CD4-positive, alpha-beta T cell treated with Interleukin-17A for 1 hour (primary cell): ENCODE measurements at regions not wholly inside any gene's neighbourhood (a gene's known extent, or its start where the extent isn't known, plus 50 kb on each side); places are given as distances from the start of the nearest gene placed in this dataset.
"Not testable (repeated sequence)": the region's sequence is repeated elsewhere in the genome, so short reads cannot be mapped to it uniquely, and the experiment has no call there.

Source experiments
- DNase-seq: peaks from one replicate; pipeline ENCODE4 v3.0.0-alpha.2; 2020

DNA sequence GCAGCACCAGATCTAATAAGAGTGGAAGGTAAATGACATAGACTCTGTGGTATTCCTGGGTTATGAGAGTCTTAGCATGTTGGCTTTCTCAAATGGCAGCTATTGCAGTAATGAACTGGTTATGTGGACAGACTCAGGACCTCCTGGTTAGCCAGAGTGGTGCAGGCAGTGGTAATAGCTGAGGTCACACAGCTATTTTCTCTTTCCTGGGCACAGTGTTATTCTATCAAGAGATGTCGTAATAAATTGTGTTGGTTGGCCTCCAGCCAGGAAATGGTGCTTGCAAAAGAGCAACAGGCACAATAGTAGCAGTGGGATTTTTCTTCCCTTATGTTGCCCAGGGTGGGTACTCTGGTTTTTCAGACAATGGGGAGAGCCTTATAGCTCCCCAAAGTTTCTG, 279.2 kb upstream of the FGF16 start:
- DNase-seq = no peak

GRCh38 chrX:77174680-77175519, 272.3 kb upstream of the FGF16 start:
- no peak for DNase-seq

DNA sequence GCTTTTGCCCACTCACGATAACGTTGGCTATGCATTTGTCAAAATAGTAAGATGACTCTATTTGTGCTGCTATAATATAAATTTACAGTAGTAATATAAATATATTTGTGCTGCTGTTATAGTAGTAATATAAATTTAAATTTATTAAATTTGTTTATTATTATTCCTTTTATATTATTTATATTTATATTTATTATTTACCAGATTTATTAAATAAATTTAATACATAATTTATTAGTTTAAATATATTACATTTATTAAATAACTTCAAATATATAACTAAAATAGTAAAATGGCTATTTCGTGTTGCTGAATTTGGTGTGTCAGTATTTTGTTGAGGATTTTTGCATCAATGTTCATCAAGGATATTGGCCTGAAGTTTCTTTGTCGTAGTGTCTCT, 246.5 kb upstream of the FGF16 start:
- no peak for DNase-seq

- DNase-seq = no peak
Measured at GRCh38 chrX:77223046-77223445, 224.1 kb upstream of the FGF16 start.

DNA sequence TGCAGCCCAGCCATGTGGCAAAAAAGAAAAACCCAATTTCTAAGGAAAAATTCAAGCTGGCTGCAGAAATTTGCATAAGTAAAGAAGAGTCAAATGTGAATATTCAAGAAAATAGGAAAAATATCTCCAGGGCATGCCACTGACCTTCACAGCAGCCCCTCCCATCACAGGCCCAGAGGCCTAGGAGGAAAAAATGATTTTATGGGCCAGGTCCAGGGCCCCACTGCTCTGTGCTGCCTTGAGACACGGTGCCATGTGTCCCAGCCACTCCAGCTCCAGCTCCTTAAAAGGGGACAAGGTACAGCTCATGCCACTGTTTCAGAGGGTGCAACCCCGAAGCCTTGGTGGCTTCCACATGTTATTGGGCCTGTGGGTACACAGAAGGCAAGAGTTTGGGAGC, 182.7 kb upstream of the FGF16 start:
- DNase-seq = no peak

DNA sequence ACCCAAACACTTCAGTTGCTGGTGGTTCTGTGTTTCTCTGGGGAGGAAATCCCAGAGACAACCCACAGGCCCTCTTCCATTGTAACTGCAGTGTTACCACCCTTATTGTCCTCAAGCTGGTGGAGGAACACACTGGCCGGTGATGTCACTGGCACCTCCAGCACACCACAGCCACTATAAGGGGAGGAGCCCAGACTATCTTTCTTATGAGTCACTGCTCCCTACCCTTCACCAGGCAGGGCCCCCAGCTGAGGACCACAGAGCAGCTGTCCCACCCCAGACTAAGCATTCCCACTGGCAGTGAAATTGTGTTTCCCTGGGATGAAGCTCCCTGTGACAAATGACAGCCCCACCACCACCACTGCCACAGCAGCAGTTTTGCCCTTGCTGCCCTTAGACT, 171.8 kb upstream of the FGF16 start:
- no peak for DNase-seq

DNA sequence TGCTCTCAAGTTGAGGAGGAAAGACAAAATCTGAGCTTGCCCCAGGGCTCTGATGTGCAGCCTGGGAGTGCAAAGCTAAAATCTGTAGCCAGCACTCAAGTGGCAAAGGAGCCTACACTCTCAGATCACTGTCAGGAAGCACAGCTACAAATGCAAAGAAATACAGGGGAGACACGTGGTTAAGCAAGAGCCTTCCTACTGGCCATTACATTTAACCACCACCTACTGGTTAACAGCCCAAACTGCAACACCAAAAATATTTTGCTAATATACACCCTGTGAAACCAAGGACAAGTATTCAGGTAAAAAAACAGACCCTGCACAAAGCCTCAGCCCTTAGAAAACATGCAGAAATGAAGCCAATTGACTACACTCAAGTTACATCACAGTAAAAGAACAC, 170.4 kb upstream of the FGF16 start:
- no peak for DNase-seq

DNA sequence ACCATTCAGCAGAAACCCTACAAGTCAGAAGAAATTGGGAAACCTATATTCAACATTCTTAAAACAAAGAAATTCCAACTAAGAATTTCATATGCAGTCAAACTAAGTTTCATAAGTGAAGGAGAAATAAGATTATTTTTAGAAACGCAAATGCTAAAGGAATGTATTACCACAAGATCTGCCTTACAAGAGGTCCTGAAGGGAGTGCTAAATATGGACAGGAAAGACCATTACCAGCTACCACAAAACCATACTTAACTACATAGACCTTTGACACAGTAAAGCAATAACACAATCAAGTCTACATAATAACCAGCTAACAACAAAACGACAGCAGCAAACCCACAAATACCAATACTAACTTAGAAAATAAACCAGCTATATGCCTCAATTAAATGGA, 169.3 kb upstream of the FGF16 start:
- no peak for DNase-seq

- DNase-seq = not testable (repeated sequence)
Measured at GRCh38 chrX:77279373-77279772, 167.8 kb upstream of the FGF16 start.

DNA sequence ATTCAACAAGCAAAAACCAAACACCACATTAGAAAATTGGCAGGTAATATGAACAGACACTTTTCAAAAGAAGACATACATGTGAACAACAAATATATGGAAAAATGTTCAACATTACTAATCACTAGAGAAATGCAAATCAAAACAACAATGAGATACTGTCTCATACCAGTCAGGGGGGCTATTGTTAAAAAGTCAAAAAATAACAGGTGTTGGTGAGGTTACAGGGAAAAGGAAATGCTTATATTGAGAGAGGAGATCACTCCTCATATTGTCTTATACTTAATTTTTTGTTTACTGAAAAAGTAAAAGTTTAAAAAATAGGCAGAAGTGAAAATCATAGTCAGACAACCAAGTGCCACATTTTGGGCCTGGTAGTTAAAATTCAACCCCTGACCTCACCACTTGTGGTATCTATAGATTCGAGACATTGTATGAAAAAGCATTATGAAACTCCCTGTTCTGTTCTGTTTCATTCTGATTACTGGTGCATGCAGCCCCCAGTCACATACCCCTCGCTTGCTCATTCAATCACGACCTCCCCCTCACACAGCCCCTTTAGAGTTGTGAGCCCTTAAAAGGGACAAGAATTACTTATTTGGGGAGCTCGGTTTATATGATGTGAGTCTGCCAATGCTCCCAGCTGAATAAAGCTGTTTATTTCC, 153.7 kb upstream of the FGF16 start:
- no peak for DNase-seq

- DNase-seq = no peak
Measured at GRCh38 chrX:77298296-77298695, 148.9 kb upstream of the FGF16 start.

- DNase-seq = no peak
Measured at GRCh38 chrX:77298790-77299189, 148.4 kb upstream of the FGF16 start.

DNA sequence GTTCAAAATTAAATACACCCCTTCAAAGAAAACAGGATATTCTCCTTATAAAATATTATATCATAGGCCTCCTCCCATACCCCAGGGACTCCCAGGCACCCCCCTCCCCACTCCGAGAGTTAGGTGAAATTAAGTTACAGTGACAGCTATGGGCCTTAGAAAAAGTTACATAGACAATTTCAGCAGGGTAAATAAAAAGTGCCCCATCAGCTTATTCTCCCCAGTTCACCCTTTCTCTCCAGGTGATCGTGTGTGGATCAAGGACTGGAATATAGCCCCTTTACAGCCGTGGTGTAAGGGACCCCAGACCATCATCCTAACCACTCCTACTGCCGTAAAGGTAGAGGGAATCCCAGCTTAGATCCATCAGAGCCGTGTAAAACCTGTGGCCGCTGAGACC, 147.6 kb upstream of the FGF16 start:
- DNase-seq = no peak

GRCh38 chrX:77342004-77342403, 105.2 kb upstream of the FGF16 start:
- no peak for DNase-seq

DNA sequence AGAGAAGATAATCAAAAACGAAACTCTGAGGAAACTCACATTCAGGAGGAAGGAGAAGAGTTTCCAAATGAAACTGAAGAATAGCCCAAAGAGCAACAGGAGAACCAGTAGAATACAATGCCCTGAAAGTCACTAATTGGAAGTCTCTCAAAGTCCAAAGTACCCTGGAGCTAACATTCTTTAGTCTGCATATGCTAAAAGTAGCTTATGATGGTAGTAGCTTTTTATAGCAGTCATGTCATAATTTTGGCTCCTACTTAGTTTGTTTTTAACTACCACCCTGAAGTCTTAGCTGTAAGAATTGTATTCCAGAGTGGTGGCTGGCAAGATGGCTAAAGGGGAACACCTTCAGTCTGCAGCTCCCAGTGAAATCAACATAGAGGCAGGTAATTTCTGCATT, 100.3 kb upstream of the FGF16 start:
- no peak for DNase-seq

- no peak for DNase-seq
Measured at GRCh38 chrX:77347572-77347971, 99.6 kb upstream of the FGF16 start.

GRCh38 chrX:77389891-77390290, 57.3 kb upstream of the FGF16 start:
- DNase-seq = no peak

DNA sequence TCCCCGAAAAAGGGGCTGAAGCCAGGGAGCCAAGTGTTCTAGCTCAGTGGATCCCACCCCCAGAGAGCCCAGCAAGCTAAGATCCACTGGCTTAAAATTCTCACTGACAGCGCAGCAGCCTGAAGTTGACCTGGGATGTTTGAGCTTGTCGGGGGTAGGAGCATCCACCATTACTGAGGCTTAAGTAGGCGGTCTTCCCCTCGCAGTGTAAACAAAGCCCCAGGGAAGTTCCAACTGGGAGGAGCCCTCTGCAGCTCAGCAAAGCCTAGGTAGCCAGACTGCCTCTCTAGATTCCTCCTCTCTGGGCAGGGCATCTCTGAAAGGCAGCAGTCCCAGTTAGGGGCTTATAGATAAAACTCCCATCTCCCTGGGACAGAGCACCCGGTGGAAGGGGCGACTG, 56.8 kb upstream of the FGF16 start:
- DNase-seq = not testable (repeated sequence)

- DNase-seq = no peak
Measured at GRCh38 chrX:77396781-77397180, 50.4 kb upstream of the FGF16 start.
